ENCODE measurements at regions not wholly inside any gene's neighbourhood (a gene's known extent, or its start where the extent isn't known, plus 50 kb on each side); places are given as distances from the start of the nearest gene placed in this dataset.

DNA sequence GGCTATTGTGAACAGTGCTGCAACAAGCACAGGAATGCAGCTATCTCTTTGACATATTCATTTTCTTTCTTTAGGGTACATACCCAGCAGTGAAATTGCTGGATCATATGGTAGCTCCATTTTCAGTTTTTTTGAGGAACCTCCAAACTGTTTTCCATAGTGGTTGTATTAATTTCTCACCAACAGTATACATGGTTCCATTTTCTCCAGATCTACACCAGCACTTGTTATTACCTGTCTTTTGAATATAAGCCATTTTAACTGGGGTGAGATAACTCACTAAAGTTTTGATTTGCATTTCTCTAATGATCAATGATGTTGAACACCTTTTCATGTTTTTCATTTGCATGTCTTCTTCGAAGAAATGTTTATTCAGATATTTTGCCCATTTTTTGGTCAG is 241.1 kb upstream of the AGTR2 start:
- TF ChIP-seq, protein P1, sequence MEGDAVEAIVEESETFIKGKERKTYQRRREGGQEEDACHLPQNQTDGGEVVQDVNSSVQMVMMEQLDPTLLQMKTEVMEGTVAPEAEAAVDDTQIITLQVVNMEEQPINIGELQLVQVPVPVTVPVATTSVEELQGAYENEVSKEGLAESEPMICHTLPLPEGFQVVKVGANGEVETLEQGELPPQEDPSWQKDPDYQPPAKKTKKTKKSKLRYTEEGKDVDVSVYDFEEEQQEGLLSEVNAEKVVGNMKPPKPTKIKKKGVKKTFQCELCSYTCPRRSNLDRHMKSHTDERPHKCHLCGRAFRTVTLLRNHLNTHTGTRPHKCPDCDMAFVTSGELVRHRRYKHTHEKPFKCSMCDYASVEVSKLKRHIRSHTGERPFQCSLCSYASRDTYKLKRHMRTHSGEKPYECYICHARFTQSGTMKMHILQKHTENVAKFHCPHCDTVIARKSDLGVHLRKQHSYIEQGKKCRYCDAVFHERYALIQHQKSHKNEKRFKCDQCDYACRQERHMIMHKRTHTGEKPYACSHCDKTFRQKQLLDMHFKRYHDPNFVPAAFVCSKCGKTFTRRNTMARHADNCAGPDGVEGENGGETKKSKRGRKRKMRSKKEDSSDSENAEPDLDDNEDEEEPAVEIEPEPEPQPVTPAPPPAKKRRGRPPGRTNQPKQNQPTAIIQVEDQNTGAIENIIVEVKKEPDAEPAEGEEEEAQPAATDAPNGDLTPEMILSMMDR (conservative IDR thresholded peaks at IDR 0.05 in 1 of 2, IDR thresholded peaks at IDR 0.05 in 1 of 2; ENCODE audit: extremely low read depth in 1 of 2, insufficient read depth in 1 of 2, low read depth in 1 of 2, low read length in 2 of 2), result no peak
- TF ChIP-seq EZH2 (IDR thresholded peaks at IDR 0.05; ENCODE audit: borderline replicate concordance, low read length), result no peak

Data from mammary epithelial cell (primary cell).